Epithelial cell of proximal tubule (primary cell): ENCODE measurements at regions not wholly inside any gene's neighbourhood (a gene's known extent, or its start where the extent isn't known, plus 50 kb on each side); places are given as distances from the start of the nearest gene placed in this dataset.

Source experiments
- DNase-seq: peaks from one replicate; pipeline ENCODE4 v3.0.0-alpha.2; 2011; ENCODE audit warnings: low read depth
- H3K4me3 ChIP-seq: 2 replicates; pipeline ENCODE4 v1.5.1; 2011; ENCODE audit warnings: low read depth, mild to moderate bottlenecking, low read length
- CTCF ChIP-seq: conservative IDR thresholded peaks from 2 replicates; pipeline ENCODE4 v1.5.1; 2012; ENCODE audit warnings: low read depth, mild to moderate bottlenecking, low read length

GRCh38 chr12:111031916-111032590 is 111.7 kb upstream of the MYL2 start:
- TF ChIP-seq CTCF, result no peak
- no peak overlapping the region for H3K4me3 ChIP-seq
- no peak for DNase-seq

GRCh38 chr12:111030800-111031199 is 110.4 kb upstream of the MYL2 start:
- TF ChIP-seq CTCF, result no peak
- DNase-seq, result no peak
- H3K4me3 ChIP-seq, result no peak overlapping the region

GRCh38 chr12:111029732-111030131 is 109.4 kb upstream of the MYL2 start:
- no peak for DNase-seq
- TF ChIP-seq CTCF, result no peak
- H3K4me3 ChIP-seq, result no peak overlapping the region

- H3K4me3 ChIP-seq, result no peak overlapping the region
- TF ChIP-seq CTCF, result no peak
- DNase-seq, result no peak
Observed at GRCh38 chr12:111029305-111029704, 108.9 kb upstream of the MYL2 start.

GRCh38 chr12:111028830-111029229 is 108.5 kb upstream of the MYL2 start:
- TF ChIP-seq CTCF, result no peak
- H3K4me3 ChIP-seq, result no peak overlapping the region
- DNase-seq, result no peak

GRCh38 chr12:111027431-111027830 is 107.1 kb upstream of the MYL2 start:
- no peak for TF ChIP-seq CTCF
- no peak overlapping the region for H3K4me3 ChIP-seq
- no peak for DNase-seq

- no peak for TF ChIP-seq CTCF
- DNase-seq, result no peak
- no peak overlapping the region for H3K4me3 ChIP-seq
Observed at GRCh38 chr12:111025792-111026430, 105.5 kb upstream of the MYL2 start.
